Adrenal gland (tissue), 9 donors: ENCODE measurements at regions not wholly inside any gene's neighbourhood (a gene's known extent, or its start where the extent isn't known, plus 50 kb on each side); places are given as distances from the start of the nearest gene placed in this dataset.

Experiments used
- DNase-seq, 7 donors: peaks; one replicate each; pipeline ENCODE4 v3.0.0-alpha.2; 2019 to 2020
- H3K27ac ChIP-seq, 5 donors: fragments of 200-600 bp; sonication (generic) in 4 of 5; 1 replicate in 3 of 5; 2 replicates in 2 of 5; pipeline versions ENCODE4 v1.5.1 to v1.8.0; 2016 to 2020; ENCODE audit warnings: mild to moderate bottlenecking in 1 of 5
- H3K27me3 ChIP-seq: fragments of 200-600 bp; 2 replicates; pipeline ENCODE4 v1.8.0; 2021
- H3K36me3 ChIP-seq, 2 donors: fragments of 200-600 bp; replicated peaks in 1 of 2; 1 replicate in 1 of 2; 2 replicates in 1 of 2; pipeline versions ENCODE4 v1.5.1 to v1.8.0; 2018 to 2022
- H3K4me1 ChIP-seq, 2 donors: fragments of 200-600 bp; replicated peaks in 1 of 2; 1 replicate in 1 of 2; 2 replicates in 1 of 2; pipeline versions ENCODE4 v1.5.1 to v1.8.0; 2018 to 2021
- H3K4me3 ChIP-seq, 4 donors: fragments of 200-600 bp; sonication (generic) in 3 of 4; one replicate each; pipeline ENCODE4 v1.5.1; 2016 to 2018
- H3K9me3 ChIP-seq, 3 donors: fragments of 200-600 bp; sonication (generic) in 1 of 3; replicated peaks in 1 of 3; 1 replicate in 2 of 3; 2 replicates in 1 of 3; pipeline versions ENCODE4 v1.5.1 to v1.8.0; 2016 to 2021
- POLR2A ChIP-seq, 2 donors: fragments of 450-650 bp; IDR thresholded peaks; one replicate each; pipeline ENCODE4 v1.6.1; 2017; ENCODE audit warnings: antibody characterized with exemption in 2 of 2, mild to moderate bottlenecking in 2 of 2, moderate library complexity in 1 of 2
- WGBS, 4 donors: extraction: QIAGEN DNeasy Blood & Tissue Kit in 2 of 4; methylation state at CpG; one replicate each; pipeline versions ENCODE4 v1.1.5 to v1.1.7; 2013 to 2017; 5-methylcytosine and 5-hydroxymethylcytosine counted together
- intact Hi-C, 2 donors: fragments of 100-400 bp; cut with DNase I; formaldehyde crosslinking; loops; one replicate each; pipeline versions ENCODE4 v1.14.1 to v1.15.0; 2022 to 2023
- TF ChIP-seq, protein P1 (sequence below), 6 experiments: fragments of 450-650 bp in 4 of 6; fragments of 200-600 bp in 2 of 6; sonication (generic) in 1 of 6; IDR thresholded peaks; 1 replicate in 5 of 6; 2 replicates in 1 of 6; pipeline versions ENCODE4 v1.5.1 to v1.8.0; 2016 to 2021; ENCODE audit warnings: antibody characterized with exemption in 6 of 6, mild to moderate bottlenecking in 2 of 6, moderate library complexity in 1 of 6
- donor health status: healthy with polysubstance abuse.
- donor health status: Bipolar disorder and iron deficiency.
- donor health status: DM: yes; HTN: yes; CAD: no.
- donor health status: DM: no; HTN: no; CAD: no.
- donor health status: DM: no; HTN: no; CAD: no.

GRCh38 chr5:82493221-82493620 is 215.1 kb upstream of the RPS23 start:
- H3K27ac ChIP-seq: no peak overlapping the region
- H3K4me3 ChIP-seq: no peak overlapping the region
- TF ChIP-seq, protein P1, sequence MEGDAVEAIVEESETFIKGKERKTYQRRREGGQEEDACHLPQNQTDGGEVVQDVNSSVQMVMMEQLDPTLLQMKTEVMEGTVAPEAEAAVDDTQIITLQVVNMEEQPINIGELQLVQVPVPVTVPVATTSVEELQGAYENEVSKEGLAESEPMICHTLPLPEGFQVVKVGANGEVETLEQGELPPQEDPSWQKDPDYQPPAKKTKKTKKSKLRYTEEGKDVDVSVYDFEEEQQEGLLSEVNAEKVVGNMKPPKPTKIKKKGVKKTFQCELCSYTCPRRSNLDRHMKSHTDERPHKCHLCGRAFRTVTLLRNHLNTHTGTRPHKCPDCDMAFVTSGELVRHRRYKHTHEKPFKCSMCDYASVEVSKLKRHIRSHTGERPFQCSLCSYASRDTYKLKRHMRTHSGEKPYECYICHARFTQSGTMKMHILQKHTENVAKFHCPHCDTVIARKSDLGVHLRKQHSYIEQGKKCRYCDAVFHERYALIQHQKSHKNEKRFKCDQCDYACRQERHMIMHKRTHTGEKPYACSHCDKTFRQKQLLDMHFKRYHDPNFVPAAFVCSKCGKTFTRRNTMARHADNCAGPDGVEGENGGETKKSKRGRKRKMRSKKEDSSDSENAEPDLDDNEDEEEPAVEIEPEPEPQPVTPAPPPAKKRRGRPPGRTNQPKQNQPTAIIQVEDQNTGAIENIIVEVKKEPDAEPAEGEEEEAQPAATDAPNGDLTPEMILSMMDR (IDR thresholded peaks at IDR 0.05): no peak
- TF ChIP-seq POLR2A (IDR thresholded peaks at IDR 0.05): no peak
- intact Hi-C loops: no loop called here
- H3K9me3 ChIP-seq: no peaks in the 10 kb centered on the region
- peaks cover 0 to 6% of the 10 kb centered on the region in 2 donors for H3K4me1 ChIP-seq
- H3K27me3 ChIP-seq: no peaks in the 10 kb centered on the region
- H3K36me3 ChIP-seq: no peaks in the 10 kb centered on the region
- DNase-seq: no peak

GRCh38 chr5:82491397-82491796 is 213.2 kb upstream of the RPS23 start:
- Histone ChIP-seq H3K27me3 (no peaks in the 10 kb centered on the region), H3K36me3 (no peaks in the 10 kb centered on the region), H3K27ac (no peak overlapping the region), H3K4me3 (no peak overlapping the region), H3K9me3 (no peaks in the 10 kb centered on the region), H3K4me1 (peaks cover 0 to 6% of the 10 kb centered on the region in 2 donors)
- whole genome bisulfite sequencing, 4 donors: 38 to 68% (median 52%) methylated on average over 1 of the region's 1 CpG
- TF ChIP-seq, protein P1 (IDR thresholded peaks at IDR 0.05): no peak
- TF ChIP-seq POLR2A (IDR thresholded peaks at IDR 0.05): no peak
- DNase-seq: no peak
- intact Hi-C loops: no loop called here

- Histone ChIP-seq H3K9me3 (no peaks in the 10 kb centered on the region), H3K27ac (no peak overlapping the region), H3K4me3 (no peak overlapping the region), H3K27me3 (no peaks in the 10 kb centered on the region), H3K36me3 (no peaks in the 10 kb centered on the region), H3K4me1 (peaks cover 0 to 6% of the 10 kb centered on the region in 2 donors)
- DNase-seq: no peak
- no peak for TF ChIP-seq POLR2A (IDR thresholded peaks at IDR 0.05)
- TF ChIP-seq, protein P1 (IDR thresholded peaks at IDR 0.05): no peak
- intact Hi-C loops: no loop called here
- WGBS, 4 donors: 62 to 83% (median 77%) methylated on average over 1 of the region's 1 CpG
These were observed 211.5 kb upstream of the RPS23 start for GRCh38 chr5:82489683-82490082.

GRCh38 chr5:82487131-82487530 is 209.0 kb upstream of the RPS23 start:
- 79 to 85% (median 83%) methylated on average over 3 of the region's 3 CpGs for WGBS, 4 donors
- no peaks in the 10 kb centered on the region for H3K27me3 ChIP-seq
- no peak overlapping the region for H3K4me3 ChIP-seq
- H3K9me3 ChIP-seq: no peaks in the 10 kb centered on the region
- H3K4me1 ChIP-seq: peaks cover 0 to 6% of the 10 kb centered on the region in 2 donors
- no peaks in the 10 kb centered on the region for H3K36me3 ChIP-seq
- intact Hi-C loops: no loop called here
- no peak for DNase-seq
- no peak overlapping the region for H3K27ac ChIP-seq
- TF ChIP-seq, protein P1 (IDR thresholded peaks at IDR 0.05): no peak
- TF ChIP-seq POLR2A (IDR thresholded peaks at IDR 0.05): no peak
